GM21367 (cell line): ENCODE measurements at regions not wholly inside any gene's neighbourhood (a gene's known extent, or its start where the extent isn't known, plus 50 kb on each side); places are given as distances from the start of the nearest gene placed in this dataset.
"Not testable (repeated sequence)": the region's sequence is repeated elsewhere in the genome, so short reads cannot be mapped to it uniquely, and the experiment has no call there.

ENCODE experiments used
- ATAC-seq: cut with Tn5 transposase; IDR thresholded peaks from one replicate; pipeline ENCODE4 v1.9.1; 2021; ENCODE audit not compliant: unreplicated experiment

DNA sequence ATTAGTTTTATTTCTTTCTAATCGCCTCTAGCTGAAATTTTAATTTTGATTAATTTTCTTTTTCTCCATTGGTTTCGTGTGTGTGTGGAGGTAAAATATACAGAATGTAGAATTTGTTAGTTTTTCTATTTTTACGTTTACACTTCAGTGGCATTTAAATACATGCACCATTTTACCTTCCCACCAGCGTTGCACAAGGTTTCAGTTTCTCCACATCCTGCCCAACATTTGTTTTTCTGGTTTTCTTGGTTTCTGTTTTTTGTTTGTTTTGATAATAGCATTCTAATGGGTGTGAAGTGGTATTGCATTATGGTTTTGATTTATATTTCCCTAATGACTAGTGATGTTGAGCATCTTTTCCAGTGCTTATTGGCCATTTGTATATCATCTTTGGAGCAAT lies 871.4 kb upstream of the DEFB115 start:
- not testable (repeated sequence) for ATAC-seq

GRCh38 chr20:30387823-30388222 lies 869.6 kb upstream of the DEFB115 start:
- ATAC-seq, result not testable (repeated sequence)

- ATAC-seq, result not testable (repeated sequence)
Observed at GRCh38 chr20:30393523-30393922, 863.9 kb upstream of the DEFB115 start.

- ATAC-seq, result not testable (repeated sequence)
Observed at GRCh38 chr20:30397111-30397510, 860.4 kb upstream of the DEFB115 start.

DNA sequence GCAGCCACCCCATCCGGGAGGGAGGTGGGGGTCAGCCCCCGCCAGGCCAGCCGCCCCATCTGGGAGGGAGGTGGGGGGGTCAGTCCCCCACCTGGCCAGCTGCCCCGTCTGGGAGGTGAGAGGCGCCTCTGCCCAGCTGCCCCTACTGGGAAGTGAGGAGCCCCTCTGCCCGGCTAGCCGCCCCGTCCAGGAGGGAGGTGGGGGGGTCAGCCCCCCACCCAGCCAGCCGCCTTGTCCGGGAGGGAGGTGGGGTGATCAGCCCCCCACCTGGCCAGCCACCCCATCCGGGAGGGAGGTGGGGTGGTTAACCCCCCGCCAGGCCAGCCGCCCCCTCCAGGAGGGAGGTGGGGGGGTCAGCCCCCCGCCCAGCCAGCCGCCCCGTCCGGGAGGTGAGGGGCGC lies 852.4 kb upstream of the DEFB115 start:
- not testable (repeated sequence) for ATAC-seq

GRCh38 chr20:30405585-30405984 lies 851.9 kb upstream of the DEFB115 start:
- ATAC-seq, result not testable (repeated sequence)

- ATAC-seq, result not testable (repeated sequence)
Observed at GRCh38 chr20:30406370-30406769, 851.1 kb upstream of the DEFB115 start.

- ATAC-seq, result no peak
Observed at GRCh38 chr20:30412972-30413371, 844.5 kb upstream of the DEFB115 start.

DNA sequence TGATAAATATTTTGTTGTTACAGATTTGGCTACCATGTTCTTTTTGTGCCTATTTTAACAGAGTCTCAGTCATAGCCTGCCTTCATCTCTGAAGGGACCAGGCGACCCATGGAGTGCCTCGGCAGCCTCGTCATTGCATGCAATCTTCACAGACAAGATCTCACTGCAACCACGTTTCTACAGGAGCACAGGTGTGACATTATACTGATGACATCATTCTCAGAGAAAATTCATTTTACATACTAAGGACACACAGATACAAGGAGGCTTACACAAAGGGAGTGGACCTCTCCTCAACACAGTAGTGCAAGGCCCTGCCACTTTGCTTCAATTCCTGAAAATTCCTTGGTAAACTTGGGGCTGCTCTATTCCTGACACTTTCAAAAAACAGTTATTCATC lies 840.1 kb upstream of the DEFB115 start:
- ATAC-seq, result not testable (repeated sequence)

DNA sequence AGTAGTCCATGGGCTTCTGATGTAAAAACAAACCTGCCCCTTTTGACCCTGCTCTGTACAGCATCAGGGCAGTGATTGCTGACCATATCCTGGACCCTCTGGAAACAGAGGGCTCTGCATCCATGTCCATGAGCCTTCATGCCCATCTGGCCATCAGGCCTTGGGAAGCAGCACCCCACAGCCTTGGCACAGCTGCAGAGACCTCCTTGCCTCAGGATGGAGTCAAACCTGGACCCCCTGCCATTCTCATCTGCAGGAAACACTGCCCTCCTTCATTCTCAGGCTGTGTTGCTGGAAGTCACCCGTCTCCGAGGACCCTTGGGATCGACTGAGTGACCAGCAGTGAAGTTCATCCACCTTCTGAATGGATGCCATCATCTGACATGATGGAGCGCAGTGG lies 839.1 kb upstream of the DEFB115 start:
- not testable (repeated sequence) for ATAC-seq

DNA sequence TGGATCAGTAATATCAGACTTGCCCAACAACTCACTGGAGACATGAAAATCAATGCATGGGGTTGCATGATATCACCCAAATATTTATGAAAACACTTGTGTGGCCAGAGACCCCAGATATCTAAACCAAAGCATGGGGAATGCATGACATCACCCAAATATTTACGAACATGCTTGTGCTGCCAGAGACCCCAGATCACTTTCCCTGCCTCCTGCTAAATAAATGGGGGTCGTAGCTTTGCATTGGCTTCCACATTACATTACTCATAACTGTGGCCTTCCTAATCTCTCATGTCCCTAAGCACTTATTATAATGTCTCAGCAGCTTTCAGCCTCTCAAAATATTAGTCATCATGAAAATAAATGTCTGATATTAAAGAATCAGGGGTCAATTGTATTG lies 838.0 kb upstream of the DEFB115 start:
- ATAC-seq, result no peak

DNA sequence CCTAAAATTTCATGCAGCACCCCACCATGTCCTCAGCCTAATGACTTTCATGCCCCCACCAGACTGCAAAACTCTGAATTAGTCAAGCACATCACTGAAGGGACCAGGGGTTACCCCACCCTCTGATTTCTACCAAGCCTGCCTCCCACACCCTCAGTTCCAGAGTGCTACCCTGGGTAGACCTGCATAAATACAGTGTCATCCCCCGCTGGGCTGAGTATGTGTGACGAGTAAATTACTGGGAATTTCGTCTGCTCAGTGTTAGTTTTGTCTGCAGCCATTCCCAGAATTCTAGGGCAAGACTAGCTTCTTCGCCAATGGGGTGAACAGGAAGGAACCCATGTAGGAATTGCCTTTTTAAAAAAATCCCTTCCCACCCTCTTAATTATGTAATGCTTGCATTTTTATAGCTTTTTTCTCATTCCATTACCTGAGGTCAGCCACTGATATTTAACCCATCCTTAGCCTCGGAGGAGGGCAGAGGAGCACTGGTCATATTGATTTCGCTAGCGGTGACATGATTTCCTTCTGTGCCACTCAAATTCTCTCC lies 837.5 kb upstream of the DEFB115 start:
- not testable (repeated sequence) for ATAC-seq
